Stimulated activated CD8-positive, alpha-beta memory T cell treated with anti-CD3 and anti-CD28 coated beads, Interleukin-4, amount 100 ng/mL, for 24 hours (primary cell): ENCODE measurements at regions not wholly inside any gene's neighbourhood (a gene's known extent, or its start where the extent isn't known, plus 50 kb on each side); places are given as distances from the start of the nearest gene placed in this dataset.
A peak's percentile ranks its signal among the peaks of the same experiment; 100 is the strongest.

Experiments used
- DNase-seq: peaks from one replicate; pipeline ENCODE4 v3.0.0-alpha.2; 2020; ENCODE audit warnings: low read depth

GRCh38 chr9:95666785-95667155 is 150.0 kb upstream of the PTCH1 start:
- no peak for DNase-seq

- no peak for DNase-seq
Measured at GRCh38 chr9:95666096-95666784, 149.5 kb upstream of the PTCH1 start.

- no peak for DNase-seq
Measured at GRCh38 chr9:95653246-95653645, 136.5 kb upstream of the PTCH1 start.

- DNase-seq = no peak
Measured at GRCh38 chr9:95650720-95651119, 133.9 kb upstream of the PTCH1 start.

- no peak for DNase-seq
Measured at GRCh38 chr9:95649801-95650213, 133.0 kb upstream of the PTCH1 start.

GRCh38 chr9:95648225-95648624 is 131.5 kb upstream of the PTCH1 start:
- no peak for DNase-seq

- DNase-seq = no peak
Measured at GRCh38 chr9:95645992-95646391, 129.2 kb upstream of the PTCH1 start.

GRCh38 chr9:95645579-95645978 is 128.8 kb upstream of the PTCH1 start:
- no peak for DNase-seq

GRCh38 chr9:95644377-95644776 is 127.6 kb upstream of the PTCH1 start:
- DNase-seq = no peak

GRCh38 chr9:95643619-95644018 is 126.8 kb upstream of the PTCH1 start:
- no peak for DNase-seq

GRCh38 chr9:95642189-95642588 is 125.4 kb upstream of the PTCH1 start:
- DNase-seq = no peak

GRCh38 chr9:95641586-95641985 is 124.8 kb upstream of the PTCH1 start:
- no peak for DNase-seq

GRCh38 chr9:95640336-95640735 is 123.6 kb upstream of the PTCH1 start:
- DNase-seq = no peak

GRCh38 chr9:95635986-95636671 is 119.4 kb upstream of the PTCH1 start:
- no peak for DNase-seq

- no peak for DNase-seq
Measured at GRCh38 chr9:95634536-95634935, 117.8 kb upstream of the PTCH1 start.

- no peak for DNase-seq
Measured at GRCh38 chr9:95634114-95634513, 117.3 kb upstream of the PTCH1 start.

- no peak for DNase-seq
Measured at GRCh38 chr9:95629585-95629984, 112.8 kb upstream of the PTCH1 start.

- DNase-seq = no peak
Measured at GRCh38 chr9:95627802-95628201, 111.0 kb upstream of the PTCH1 start.

- peak; percentile 9 for DNase-seq
Measured at GRCh38 chr9:95626885-95627558, 110.3 kb upstream of the PTCH1 start.

- no peak for DNase-seq
Measured at GRCh38 chr9:95626341-95626740, 109.6 kb upstream of the PTCH1 start.

- no peak for DNase-seq
Measured at GRCh38 chr9:95623640-95624039, 106.9 kb upstream of the PTCH1 start.

- no peak for DNase-seq
Measured at GRCh38 chr9:95620722-95621121, 104.0 kb upstream of the PTCH1 start.

GRCh38 chr9:95620314-95620713 is 103.5 kb upstream of the PTCH1 start:
- no peak for DNase-seq
